Right lobe of liver (tissue), 6 donors: ENCODE measurements at regions not wholly inside any gene's neighbourhood (a gene's known extent, or its start where the extent isn't known, plus 50 kb on each side); places are given as distances from the start of the nearest gene placed in this dataset.
"Not testable (repeated sequence)": the region's sequence is repeated elsewhere in the genome, so short reads cannot be mapped to it uniquely, and the experiment has no call there.

ENCODE experiments used
- ATAC-seq, 4 donors: fragments of 200-7000 bp; cut with Tn5 transposase; one replicate each; pipeline ENCODE4 v1.9.1; 2020; ENCODE audit warnings: mild to moderate bottlenecking in 4 of 4, moderate library complexity in 4 of 4
- DNase-seq, 3 donors: peaks; one replicate each; pipeline ENCODE4 v3.0.0-alpha.2; 2020
- H3K27ac ChIP-seq, 3 donors: fragments of 200-600 bp; one replicate each; pipeline ENCODE4 v1.8.0; 2022
- H3K27me3 ChIP-seq, 2 donors: fragments of 200-600 bp; one replicate each; pipeline ENCODE4 v1.8.0; 2022
- H3K36me3 ChIP-seq, 4 donors: fragments of 200-600 bp; sonication (generic) in 1 of 4; one replicate each; pipeline versions ENCODE4 v1.5.1 to v1.8.0; 2017 to 2022; ENCODE audit warnings: control low read depth in 1 of 4
- H3K4me1 ChIP-seq, 4 donors: fragments of 200-600 bp; sonication (generic) in 1 of 4; one replicate each; pipeline versions ENCODE4 v1.5.1 to v1.8.0; 2017 to 2022; ENCODE audit warnings: control low read depth in 1 of 4
- H3K4me3 ChIP-seq, 3 donors: fragments of 200-600 bp; one replicate each; pipeline ENCODE4 v1.8.0; 2022
- H3K9me3 ChIP-seq, 4 donors: fragments of 200-600 bp; sonication (generic) in 1 of 4; one replicate each; pipeline versions ENCODE4 v1.5.1 to v1.8.0; 2017 to 2022; ENCODE audit warnings: control low read depth in 1 of 4
- POLR2A ChIP-seq: fragments of 450-650 bp; IDR thresholded peaks from one replicate; pipeline ENCODE4 v1.6.1; 2017; ENCODE audit warnings: antibody characterized with exemption, mild to moderate bottlenecking
- WGBS: methylation state at CpG from one replicate; pipeline ENCODE4 v1.1.6; 2018; ENCODE audit warnings: low coverage, low lambda C conversion rate; ENCODE audit not compliant: insufficient coverage; ENCODE audit errors: missing lambda C conversion rate; 5-methylcytosine and 5-hydroxymethylcytosine counted together
- intact Hi-C, 2 donors: fragments of 100-400 bp; cut with DNase I; formaldehyde crosslinking; loops; one replicate each; pipeline versions ENCODE4 v1.11.2 to v1.14.1; 2022
- TF ChIP-seq, protein P1 (sequence below), 4 donors: fragments of 200-600 bp in 3 of 4; fragments of 450-650 bp in 1 of 4; IDR thresholded peaks; one replicate each; pipeline versions ENCODE4 v1.5.1 to v1.8.0; 2016 to 2022; ENCODE audit warnings: antibody characterized with exemption in 4 of 4, mild to moderate bottlenecking in 2 of 4
- donor health status: DM: no; HTN: yes; CAD: no.
- donor health status: DM: no; HTN: no; CAD: no.
- donor health status: DM: no; HTN: no; CAD: no.
- donor health status: DM: no; HTN: yes; CAD: no.
- donor health status: DM: no; HTN: yes; CAD: no.

- H3K27ac ChIP-seq, result no peak overlapping the region
- no peak for ATAC-seq
- H3K4me3 ChIP-seq, result no peak overlapping the region
- no peaks in the 10 kb centered on the region for H3K36me3 ChIP-seq
- no peaks in the 10 kb centered on the region for H3K4me1 ChIP-seq
- DNase-seq, result no peak
- TF ChIP-seq, protein P1, sequence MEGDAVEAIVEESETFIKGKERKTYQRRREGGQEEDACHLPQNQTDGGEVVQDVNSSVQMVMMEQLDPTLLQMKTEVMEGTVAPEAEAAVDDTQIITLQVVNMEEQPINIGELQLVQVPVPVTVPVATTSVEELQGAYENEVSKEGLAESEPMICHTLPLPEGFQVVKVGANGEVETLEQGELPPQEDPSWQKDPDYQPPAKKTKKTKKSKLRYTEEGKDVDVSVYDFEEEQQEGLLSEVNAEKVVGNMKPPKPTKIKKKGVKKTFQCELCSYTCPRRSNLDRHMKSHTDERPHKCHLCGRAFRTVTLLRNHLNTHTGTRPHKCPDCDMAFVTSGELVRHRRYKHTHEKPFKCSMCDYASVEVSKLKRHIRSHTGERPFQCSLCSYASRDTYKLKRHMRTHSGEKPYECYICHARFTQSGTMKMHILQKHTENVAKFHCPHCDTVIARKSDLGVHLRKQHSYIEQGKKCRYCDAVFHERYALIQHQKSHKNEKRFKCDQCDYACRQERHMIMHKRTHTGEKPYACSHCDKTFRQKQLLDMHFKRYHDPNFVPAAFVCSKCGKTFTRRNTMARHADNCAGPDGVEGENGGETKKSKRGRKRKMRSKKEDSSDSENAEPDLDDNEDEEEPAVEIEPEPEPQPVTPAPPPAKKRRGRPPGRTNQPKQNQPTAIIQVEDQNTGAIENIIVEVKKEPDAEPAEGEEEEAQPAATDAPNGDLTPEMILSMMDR (IDR thresholded peaks at IDR 0.05), result no peak
- TF ChIP-seq POLR2A, result no peak
- intact Hi-C loops, result no loop called here
- no peaks in the 10 kb centered on the region for H3K9me3 ChIP-seq
- 48% methylated on average over 3 of the region's 3 CpGs for WGBS
- H3K27me3 ChIP-seq, result no peaks in the 10 kb centered on the region
Measured at GRCh38 chr3:17825298-17825697, 82.9 kb upstream of the TBC1D5 start.

- no peaks in the 10 kb centered on the region for H3K36me3 ChIP-seq
- H3K4me3 ChIP-seq, result no peak overlapping the region
- no peak overlapping the region for H3K27ac ChIP-seq
- H3K27me3 ChIP-seq, result no peaks in the 10 kb centered on the region
- DNase-seq (no peak), ATAC-seq (no peak)
- no peaks in the 10 kb centered on the region for H3K9me3 ChIP-seq
- H3K4me1 ChIP-seq, result no peaks in the 10 kb centered on the region
- TF ChIP-seq, protein P1 (IDR thresholded peaks at IDR 0.05), result no peak
- no peak for TF ChIP-seq POLR2A
- intact Hi-C loops, result no loop called here
Measured at GRCh38 chr3:17823816-17824215, 81.4 kb upstream of the TBC1D5 start.

DNA sequence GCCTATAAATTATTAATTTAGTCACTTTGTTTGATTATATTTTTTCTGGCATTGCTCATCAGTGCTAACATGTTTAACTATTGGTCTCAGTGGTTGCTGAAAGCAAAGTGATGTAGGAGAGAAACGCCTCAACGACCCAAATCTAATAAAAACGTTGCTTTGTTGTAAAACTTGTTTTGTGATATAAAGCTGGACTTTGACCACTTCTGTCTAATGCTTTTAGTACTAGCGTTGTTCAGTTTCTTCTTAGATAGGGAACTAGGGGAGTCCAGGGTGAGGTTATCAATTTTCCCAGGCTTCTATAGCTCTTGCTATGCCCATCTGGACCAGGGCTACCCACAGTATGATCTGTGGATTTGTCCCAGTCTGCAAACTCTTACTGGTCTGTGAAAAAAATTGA is 80.6 kb upstream of the TBC1D5 start:
- no peak overlapping the region for H3K4me3 ChIP-seq
- H3K9me3 ChIP-seq, result no peaks in the 10 kb centered on the region
- no peaks in the 10 kb centered on the region for H3K27me3 ChIP-seq
- no peak overlapping the region for H3K27ac ChIP-seq
- no peaks in the 10 kb centered on the region for H3K4me1 ChIP-seq
- DNase-seq (no peak), ATAC-seq (no peak)
- no peaks in the 10 kb centered on the region for H3K36me3 ChIP-seq
- TF ChIP-seq, protein P1 (IDR thresholded peaks at IDR 0.05), result no peak
- TF ChIP-seq POLR2A, result no peak
- 58% methylated on average over 4 of the region's 4 CpGs for WGBS
- intact Hi-C loops, result no loop called here

DNA sequence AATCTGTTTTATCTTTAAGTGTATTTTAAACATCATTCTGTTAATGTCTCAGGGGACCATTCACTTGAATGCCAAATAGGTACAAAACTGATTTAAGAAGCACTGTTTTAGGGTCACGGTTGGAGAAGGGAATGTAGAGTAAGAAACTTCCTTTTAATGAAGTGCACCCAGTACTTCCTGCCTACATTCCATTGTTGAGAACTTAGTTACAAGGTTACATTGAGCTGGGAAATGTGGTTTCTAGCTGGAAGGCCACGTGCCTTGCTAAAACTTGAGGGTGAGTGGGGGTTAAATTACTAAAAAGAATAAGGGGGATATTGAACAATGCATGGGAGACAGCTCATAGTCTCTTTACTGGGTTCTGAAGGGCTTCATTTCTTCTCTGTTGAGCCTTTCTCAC is 78.3 kb upstream of the TBC1D5 start:
- intact Hi-C loops, result no loop called here
- Histone ChIP-seq H3K27ac (no peak overlapping the region), H3K4me1 (no peaks in the 10 kb centered on the region), H3K27me3 (no peaks in the 10 kb centered on the region), H3K9me3 (no peaks in the 10 kb centered on the region), H3K4me3 (no peak overlapping the region), H3K36me3 (no peaks in the 10 kb centered on the region)
- TF ChIP-seq, protein P1 (IDR thresholded peaks at IDR 0.05), result no peak
- TF ChIP-seq POLR2A, result no peak
- ATAC-seq (no peak), DNase-seq (no peak)
- 50% methylated on average over 2 of the region's 2 CpGs for WGBS

- DNase-seq (no peak), ATAC-seq (no peak)
- intact Hi-C loops, result no loop called here
- no peaks in the 10 kb centered on the region for H3K36me3 ChIP-seq
- no peaks in the 10 kb centered on the region for H3K4me1 ChIP-seq
- H3K27me3 ChIP-seq, result no peaks in the 10 kb centered on the region
- no peaks in the 10 kb centered on the region for H3K9me3 ChIP-seq
- H3K4me3 ChIP-seq, result no peak overlapping the region
- TF ChIP-seq, protein P1 (IDR thresholded peaks at IDR 0.05), result no peak
- TF ChIP-seq POLR2A, result no peak
- no peak overlapping the region for H3K27ac ChIP-seq
Measured at GRCh38 chr3:17820275-17820674, 77.8 kb upstream of the TBC1D5 start.

DNA sequence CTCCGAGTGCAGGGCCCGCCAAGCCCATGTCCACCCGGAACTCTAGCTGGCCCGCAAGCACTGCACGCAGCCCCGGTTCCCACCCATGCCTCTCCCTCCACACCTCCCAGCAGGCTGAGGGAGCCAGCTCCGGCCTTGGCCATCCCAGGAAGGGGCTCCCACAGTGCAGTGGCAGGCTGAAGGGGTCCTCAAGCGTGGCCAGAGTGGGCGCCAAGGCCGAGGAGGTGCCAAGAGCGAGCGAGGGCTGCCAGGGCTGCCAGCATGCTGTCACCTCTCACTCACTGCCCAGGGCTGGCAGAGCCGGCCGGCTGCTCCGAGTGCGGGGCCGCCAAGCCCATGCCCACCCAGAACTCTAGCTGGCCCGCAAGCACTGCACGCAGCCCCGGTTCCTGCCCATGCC is 75.5 kb upstream of the TBC1D5 start:
- H3K4me1 ChIP-seq, H3K36me3 ChIP-seq, intact Hi-C loops, H3K4me3 ChIP-seq, H3K27ac ChIP-seq, ATAC-seq, H3K9me3 ChIP-seq, H3K27me3 ChIP-seq, DNase-seq: not testable (repeated sequence)
- WGBS, result 100% methylated on average over 3 of the region's 20 CpGs
